Umbilical cord (tissue), 1 donor: ENCODE measurements at regions not wholly inside any gene's neighbourhood (a gene's known extent, or its start where the extent isn't known, plus 50 kb on each side); places are given as distances from the start of the nearest gene placed in this dataset.
"Not testable (repeated sequence)": the region's sequence is repeated elsewhere in the genome, so short reads cannot be mapped to it uniquely, and the experiment has no call there.

Experiments
- DNase-seq: peaks from one replicate; pipeline ENCODE4 v3.0.0-alpha.2; 2015; ENCODE audit warnings: low spot score

GRCh38 chr1:115534106-115534505 is 107.7 kb upstream of the VANGL1 start:
- DNase-seq, result no peak

GRCh38 chr1:115531631-115532264 is 110.0 kb upstream of the VANGL1 start:
- no peak for DNase-seq

- DNase-seq, result no peak
Observed at GRCh38 chr1:115530407-115530806, 111.4 kb upstream of the VANGL1 start.

DNA sequence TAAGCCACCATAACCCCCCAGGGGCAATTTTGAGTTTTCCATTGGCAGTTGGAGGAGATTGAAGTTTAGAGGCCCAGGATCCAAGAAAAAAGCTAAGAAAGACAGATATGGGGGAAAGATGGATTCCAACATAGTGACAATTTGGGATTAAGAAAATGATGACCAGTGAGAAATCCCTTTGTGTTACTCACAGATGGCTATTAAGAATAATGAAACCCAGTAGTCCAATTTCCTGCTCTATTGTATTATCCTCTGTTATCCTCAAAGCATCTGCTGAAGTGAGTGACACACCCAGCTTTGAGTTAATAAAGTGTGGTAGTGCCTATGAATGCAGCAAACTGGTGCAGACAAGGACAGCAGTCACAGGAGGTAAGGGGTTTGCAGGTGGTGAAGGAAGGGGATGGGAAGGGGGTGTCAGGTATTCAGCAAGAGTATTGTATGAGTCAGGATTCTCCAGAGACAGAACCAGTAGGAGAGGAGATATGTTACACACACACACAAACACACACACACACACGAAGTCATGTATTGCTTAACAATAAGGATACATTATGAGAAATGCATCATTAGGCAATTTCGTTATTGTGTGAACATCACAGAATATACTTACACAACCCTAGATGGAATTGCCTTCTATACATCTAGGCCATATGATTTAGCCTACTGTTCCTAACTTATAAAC is 112.4 kb upstream of the VANGL1 start:
- no peak for DNase-seq

DNA sequence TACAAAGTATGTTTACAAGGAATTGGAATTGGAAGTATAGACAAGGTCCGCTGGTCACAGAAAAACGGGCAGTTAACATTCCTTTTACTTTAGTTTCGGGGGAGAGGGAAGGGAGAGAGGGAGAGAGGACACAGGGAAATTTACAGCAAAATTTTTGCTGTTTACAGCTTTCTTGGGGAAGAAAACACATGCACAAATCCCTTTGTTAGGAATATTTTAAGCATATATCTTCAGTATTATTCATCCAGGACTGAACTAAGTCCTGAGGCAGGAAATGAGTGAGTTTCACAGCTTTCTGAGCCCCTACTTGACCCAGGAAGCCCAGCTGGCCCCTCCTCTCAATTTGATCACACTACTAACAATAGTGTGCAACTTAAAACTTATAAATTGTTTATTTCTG is 113.4 kb upstream of the VANGL1 start:
- DNase-seq, result not testable (repeated sequence)

- no peak for DNase-seq
Observed at GRCh38 chr1:115527746-115528145, 114.0 kb upstream of the VANGL1 start.

- no peak for DNase-seq
Observed at GRCh38 chr1:115526900-115527299, 114.9 kb upstream of the VANGL1 start.

DNA sequence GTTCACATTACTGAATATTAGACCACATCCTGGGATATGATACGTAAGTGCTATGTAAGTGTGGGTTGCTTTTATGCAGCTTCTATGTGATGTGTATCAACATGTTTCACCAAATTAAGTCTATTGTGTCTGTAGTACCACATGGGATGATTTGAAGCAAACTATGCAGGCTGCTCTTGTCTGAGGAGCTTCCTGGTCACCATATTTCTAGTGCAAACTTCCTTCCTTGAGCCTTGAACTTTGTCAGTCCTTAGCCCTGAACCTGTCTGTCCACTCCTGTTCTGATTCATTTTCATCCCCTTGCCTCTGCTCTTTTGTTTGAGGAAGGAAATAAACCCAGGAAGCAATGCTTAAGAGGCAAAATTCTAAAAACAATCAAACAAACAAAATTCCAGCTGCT is 117.5 kb upstream of the VANGL1 start:
- no peak for DNase-seq

DNA sequence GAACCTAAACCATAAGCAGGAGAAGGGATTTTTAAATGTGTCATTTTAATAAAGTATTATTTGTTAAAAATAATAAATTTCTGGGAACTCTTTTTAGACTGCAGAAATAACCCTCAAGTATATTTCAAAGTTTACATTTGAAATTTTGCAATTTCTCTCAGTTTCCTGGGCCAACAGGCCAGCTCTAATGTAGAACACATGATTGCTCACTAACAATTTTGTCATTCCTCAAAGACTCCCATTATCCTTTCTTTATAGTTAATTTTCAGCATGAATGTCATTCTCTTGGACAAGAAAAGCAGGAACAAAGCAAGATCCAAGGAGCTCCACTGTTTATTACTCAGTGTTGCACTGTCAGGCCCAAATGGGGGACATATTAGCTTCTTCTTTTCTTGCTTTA is 119.4 kb upstream of the VANGL1 start:
- DNase-seq, result no peak

DNA sequence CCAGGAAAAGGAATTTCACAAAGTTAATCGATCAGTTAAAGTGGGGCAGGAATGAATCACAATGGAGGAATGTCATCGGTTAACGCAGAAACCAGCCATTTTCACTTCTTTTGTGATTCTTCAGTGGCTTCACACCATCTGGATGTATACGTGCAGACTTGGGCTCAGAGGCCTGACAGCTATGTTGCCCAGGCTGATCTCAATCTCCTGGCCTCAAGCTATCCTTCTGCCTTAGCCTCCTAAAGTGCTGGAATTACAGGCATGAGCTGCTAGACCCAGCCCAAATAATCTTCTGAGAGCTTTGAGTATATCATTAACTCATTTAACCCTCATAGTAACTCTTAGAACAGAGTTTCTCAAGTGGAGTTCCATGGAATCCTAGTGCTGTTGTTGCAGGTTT is 126.5 kb upstream of the VANGL1 start:
- DNase-seq, result no peak

- DNase-seq, result not testable (repeated sequence)
Observed at GRCh38 chr1:115510226-115510625, 131.5 kb upstream of the VANGL1 start.

- DNase-seq, result no peak
Observed at GRCh38 chr1:115507901-115508300, 133.9 kb upstream of the VANGL1 start.

GRCh38 chr1:115506924-115507589 is 134.7 kb upstream of the VANGL1 start:
- peak; percentile 42 for DNase-seq

DNA sequence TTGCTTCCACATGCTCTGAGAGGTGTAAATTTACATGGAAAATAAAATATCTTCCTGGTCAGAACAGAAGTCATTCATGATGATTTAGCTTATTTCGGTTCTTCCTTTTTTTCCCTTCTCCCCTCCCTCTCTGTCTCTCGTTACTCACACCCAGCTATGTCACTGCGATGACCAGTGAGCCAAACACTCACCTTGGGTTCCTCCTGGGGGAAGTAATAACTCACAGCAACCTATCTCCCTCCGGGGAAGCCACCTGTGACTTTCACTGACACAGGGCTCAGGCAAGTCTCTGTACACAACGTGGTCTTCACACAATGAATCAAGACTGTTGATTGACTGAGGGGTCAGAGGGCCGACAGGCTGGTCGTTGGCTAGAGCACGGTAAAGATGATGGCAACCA is 135.3 kb upstream of the VANGL1 start:
- no peak for DNase-seq

GRCh38 chr1:115505148-115505571 is 136.6 kb upstream of the VANGL1 start:
- DNase-seq, result no peak

DNA sequence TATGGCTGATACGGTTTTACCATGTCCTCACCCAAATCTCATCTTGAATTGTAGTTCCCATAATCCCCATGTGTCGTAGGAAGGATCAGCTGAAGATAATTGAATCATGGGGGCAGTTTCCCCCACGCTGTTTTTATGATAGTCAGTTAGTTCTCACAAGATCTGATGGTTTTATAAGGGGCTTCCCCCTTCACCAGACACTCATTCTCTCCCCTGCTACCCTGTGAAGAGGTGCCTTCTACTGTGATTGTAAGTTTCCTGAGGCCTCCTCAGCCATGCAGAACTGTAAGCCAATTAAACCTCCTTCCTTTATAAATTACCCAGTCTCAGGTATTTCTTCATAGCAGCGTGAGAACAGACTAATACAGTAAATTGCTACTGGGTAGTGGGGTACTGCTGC is 139.6 kb upstream of the VANGL1 start:
- not testable (repeated sequence) for DNase-seq

DNA sequence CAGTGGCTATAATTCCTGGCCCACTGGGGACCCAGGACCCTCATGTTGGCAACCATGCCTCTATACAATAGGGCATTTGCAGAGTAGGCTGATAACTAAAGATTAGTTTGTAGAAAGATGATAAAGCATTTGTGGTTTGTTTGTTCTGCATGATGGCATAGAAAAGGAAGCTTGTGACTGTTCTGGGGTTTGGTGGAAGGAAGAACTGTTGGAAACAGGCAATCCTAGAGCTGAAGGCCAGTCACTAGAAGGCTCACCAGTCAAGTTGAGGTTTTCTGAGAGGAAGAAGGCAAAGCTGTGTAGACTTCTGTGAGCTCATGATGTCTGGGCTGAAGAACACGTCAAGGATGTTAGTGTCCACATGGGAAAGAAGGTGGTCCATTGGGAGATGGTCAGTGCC is 140.3 kb upstream of the VANGL1 start:
- no peak for DNase-seq

DNA sequence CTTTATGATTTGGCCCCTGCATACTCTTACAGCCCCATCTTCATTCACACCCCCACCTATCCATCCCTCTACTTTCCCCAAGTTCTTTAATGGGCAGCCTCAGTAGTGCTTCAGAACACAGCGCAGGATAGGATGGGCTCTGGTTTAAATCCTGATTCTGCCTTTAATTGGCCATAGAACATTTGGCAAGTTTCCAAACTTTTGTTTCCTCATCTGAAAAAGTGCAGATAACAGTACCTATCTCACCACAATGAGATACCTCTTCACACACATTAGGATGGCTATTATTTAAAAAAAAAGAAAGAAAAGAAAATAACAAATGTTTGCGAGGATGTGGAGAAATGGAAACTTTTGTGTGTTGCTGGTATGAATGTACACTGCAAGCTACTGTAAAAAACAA is 142.5 kb upstream of the VANGL1 start:
- DNase-seq, result no peak

DNA sequence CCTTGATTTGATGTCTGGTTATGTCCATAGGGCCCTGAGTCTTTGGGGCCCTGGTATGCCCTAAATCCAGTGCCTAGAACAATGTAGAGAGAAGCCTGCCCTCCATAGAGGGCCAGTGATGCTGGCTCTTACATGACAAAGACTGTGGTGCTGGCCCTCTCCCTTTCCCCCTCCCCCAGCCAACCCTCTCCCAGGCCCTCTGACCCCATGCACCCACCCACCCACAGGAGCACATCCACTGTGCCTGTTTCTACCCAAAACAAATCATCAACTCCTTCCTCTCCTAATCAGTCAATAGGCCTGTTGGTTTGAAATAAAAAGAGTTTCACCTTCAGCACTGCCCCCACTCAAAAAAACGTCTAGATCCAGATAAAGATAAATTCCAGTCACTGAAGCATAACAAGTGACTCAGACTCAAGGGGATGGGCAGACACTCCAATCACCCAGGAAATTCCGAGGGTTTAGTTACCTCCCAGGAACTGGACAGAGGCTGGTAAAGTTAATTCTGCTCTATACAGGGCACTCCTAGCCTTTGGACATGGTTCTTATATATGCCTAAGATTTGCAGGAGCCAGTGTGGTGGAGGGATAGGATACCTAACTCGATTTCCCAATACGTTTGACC is 144.8 kb upstream of the VANGL1 start:
- DNase-seq, result peak; percentile 20

GRCh38 chr1:115495625-115496024 is 146.1 kb upstream of the VANGL1 start:
- no peak for DNase-seq

DNA sequence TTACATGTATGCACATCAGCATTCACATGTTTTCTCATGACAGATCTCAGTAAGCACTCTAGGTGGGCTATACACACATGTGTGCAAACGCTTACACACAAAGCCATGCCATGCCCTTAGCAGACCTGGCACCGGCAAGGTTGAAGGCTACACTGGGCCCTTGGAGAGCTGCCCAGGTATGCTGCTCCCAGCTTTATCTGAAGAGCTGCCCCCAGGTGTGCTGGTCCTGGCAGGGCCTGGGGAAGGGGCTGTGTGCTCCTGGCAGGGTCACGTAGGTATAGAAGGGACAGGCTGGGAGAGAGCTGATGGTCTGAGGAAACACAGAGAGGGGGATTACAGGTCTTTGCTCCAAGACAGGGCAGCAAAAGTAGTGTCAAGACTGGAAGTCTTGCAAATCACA is 146.7 kb upstream of the VANGL1 start:
- DNase-seq, result no peak

DNA sequence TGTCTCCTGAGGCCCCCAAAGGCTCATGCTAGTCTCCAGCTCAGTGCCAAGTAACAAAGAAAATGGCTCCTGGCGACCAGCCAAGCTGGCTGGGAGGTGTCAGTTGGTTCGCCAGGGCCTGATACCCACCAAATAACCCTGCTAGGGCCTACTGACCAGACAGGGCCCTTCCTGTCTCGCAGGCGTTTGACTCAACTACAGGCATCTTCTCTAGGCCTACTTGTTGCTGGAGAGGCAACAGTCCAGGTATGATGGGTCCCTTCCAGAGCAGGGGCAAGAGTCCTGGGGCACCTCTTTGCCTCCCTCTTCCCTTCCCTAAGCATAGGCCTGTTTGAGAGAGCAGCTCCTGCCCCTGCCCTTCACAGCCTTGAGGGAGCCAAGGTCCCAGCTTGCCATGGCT is 147.9 kb upstream of the VANGL1 start:
- DNase-seq, result no peak

DNA sequence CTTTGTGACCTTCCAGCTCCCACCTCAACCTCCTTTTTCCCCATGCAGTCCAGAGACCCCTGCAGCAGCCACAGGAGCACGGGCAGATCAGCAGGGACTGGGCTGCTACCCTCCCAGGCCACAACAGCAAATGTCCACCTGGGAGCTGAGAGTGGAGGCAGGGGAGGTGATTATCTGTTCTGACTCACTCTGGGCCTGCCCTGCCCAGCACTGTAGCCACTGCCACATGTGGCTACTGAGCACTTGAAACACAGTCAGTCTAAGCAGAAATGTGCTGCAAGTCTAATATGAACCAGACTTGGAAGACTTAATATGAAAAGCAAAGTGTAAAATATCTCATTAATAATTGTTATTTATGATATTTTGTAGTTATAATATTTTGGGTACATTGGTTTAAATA is 148.9 kb upstream of the VANGL1 start:
- DNase-seq, result no peak
